ENCODE measurements at regions not wholly inside any gene's neighbourhood (a gene's known extent, or its start where the extent isn't known, plus 50 kb on each side); places are given as distances from the start of the nearest gene placed in this dataset.
A peak's percentile ranks its signal among the peaks of the same experiment; 100 is the strongest.

GRCh38 chr5:60463179-60463868 is 236.6 kb downstream of the DEPDC1B start (continued):
- no peak for TF ChIP-seq ZNF276 (CRISPR knock-in tag; IDR thresholded peaks at IDR 0.05; ENCODE audit: low read depth)
- peak; percentile 82 for TF ChIP-seq HDAC2 (CRISPR knock-in tag; IDR thresholded peaks at IDR 0.05)
- TF ChIP-seq NBN (conservative IDR thresholded peaks at IDR 0.05), result no peak
- 0 out of 2 replicates have a peak, but pooled peaks have one; percentile 27 for TF ChIP-seq NR2C2 (CRISPR knock-in tag; IDR thresholded peaks at IDR 0.05; ENCODE audit: borderline replicate concordance)
- TF ChIP-seq NFRKB (IDR thresholded peaks at IDR 0.05), result no peak
- peak; percentile 45; the same call in 1 of the 2 replicates for TF ChIP-seq SOX5 (CRISPR knock-in tag; IDR thresholded peaks at IDR 0.05; ENCODE audit: borderline replicate concordance)
- TF ChIP-seq TOPORS (CRISPR knock-in tag; IDR thresholded peaks at IDR 0.05), result no peak
- TF ChIP-seq HNF1A (IDR thresholded peaks at IDR 0.05; ENCODE audit: low read depth), result peak; percentile 69
- TF ChIP-seq HNF1A (CRISPR knock-in tag; IDR thresholded peaks at IDR 0.05; ENCODE audit: borderline replicate concordance), result peak; percentile 87
- TF ChIP-seq ZFP36L2 (CRISPR knock-in tag; IDR thresholded peaks at IDR 0.05), result no peak
- peak; percentile 80; the same call in 1 of the 2 replicates for TF ChIP-seq ZNF12 (CRISPR knock-in tag; IDR thresholded peaks at IDR 0.05)
- TF ChIP-seq ETV6 (CRISPR knock-in tag; conservative IDR thresholded peaks at IDR 0.05), result no peak
- TF ChIP-seq MYNN (CRISPR knock-in tag; IDR thresholded peaks at IDR 0.05; ENCODE audit: low read depth), result no peak
- TF ChIP-seq ZNF839 (CRISPR knock-in tag; IDR thresholded peaks at IDR 0.05; ENCODE audit: borderline replicate concordance), result no peak
- peak; percentile 50; the same call in 1 of the 2 replicates for TF ChIP-seq KAT7 (CRISPR knock-in tag; IDR thresholded peaks at IDR 0.05; ENCODE audit: borderline replicate concordance)
- TF ChIP-seq, protein P1, sequence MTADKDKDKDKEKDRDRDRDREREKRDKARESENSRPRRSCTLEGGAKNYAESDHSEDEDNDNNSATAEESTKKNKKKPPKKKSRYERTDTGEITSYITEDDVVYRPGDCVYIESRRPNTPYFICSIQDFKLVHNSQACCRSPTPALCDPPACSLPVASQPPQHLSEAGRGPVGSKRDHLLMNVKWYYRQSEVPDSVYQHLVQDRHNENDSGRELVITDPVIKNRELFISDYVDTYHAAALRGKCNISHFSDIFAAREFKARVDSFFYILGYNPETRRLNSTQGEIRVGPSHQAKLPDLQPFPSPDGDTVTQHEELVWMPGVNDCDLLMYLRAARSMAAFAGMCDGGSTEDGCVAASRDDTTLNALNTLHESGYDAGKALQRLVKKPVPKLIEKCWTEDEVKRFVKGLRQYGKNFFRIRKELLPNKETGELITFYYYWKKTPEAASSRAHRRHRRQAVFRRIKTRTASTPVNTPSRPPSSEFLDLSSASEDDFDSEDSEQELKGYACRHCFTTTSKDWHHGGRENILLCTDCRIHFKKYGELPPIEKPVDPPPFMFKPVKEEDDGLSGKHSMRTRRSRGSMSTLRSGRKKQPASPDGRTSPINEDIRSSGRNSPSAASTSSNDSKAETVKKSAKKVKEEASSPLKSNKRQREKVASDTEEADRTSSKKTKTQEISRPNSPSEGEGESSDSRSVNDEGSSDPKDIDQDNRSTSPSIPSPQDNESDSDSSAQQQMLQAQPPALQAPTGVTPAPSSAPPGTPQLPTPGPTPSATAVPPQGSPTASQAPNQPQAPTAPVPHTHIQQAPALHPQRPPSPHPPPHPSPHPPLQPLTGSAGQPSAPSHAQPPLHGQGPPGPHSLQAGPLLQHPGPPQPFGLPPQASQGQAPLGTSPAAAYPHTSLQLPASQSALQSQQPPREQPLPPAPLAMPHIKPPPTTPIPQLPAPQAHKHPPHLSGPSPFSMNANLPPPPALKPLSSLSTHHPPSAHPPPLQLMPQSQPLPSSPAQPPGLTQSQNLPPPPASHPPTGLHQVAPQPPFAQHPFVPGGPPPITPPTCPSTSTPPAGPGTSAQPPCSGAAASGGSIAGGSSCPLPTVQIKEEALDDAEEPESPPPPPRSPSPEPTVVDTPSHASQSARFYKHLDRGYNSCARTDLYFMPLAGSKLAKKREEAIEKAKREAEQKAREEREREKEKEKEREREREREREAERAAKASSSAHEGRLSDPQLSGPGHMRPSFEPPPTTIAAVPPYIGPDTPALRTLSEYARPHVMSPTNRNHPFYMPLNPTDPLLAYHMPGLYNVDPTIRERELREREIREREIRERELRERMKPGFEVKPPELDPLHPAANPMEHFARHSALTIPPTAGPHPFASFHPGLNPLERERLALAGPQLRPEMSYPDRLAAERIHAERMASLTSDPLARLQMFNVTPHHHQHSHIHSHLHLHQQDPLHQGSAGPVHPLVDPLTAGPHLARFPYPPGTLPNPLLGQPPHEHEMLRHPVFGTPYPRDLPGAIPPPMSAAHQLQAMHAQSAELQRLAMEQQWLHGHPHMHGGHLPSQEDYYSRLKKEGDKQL (CRISPR knock-in tag; IDR thresholded peaks at IDR 0.05; ENCODE audit: low read depth), result peak; percentile 68; the same call in 1 of the 2 replicates
- TF ChIP-seq LCORL (IDR thresholded peaks at IDR 0.05), result no peak
- 0 out of 2 replicates have a peak, but pooled peaks have one; percentile 53 for TF ChIP-seq LCORL (CRISPR knock-in tag; IDR thresholded peaks at IDR 0.05)
- no peak for TF ChIP-seq ZNF367 (CRISPR knock-in tag; IDR thresholded peaks at IDR 0.05; ENCODE audit: borderline replicate concordance)
- no peak for TF ChIP-seq ZNF20 (CRISPR knock-in tag; IDR thresholded peaks at IDR 0.05)
- no peak for TF ChIP-seq ZFP41 (CRISPR knock-in tag; IDR thresholded peaks at IDR 0.05; ENCODE audit: borderline replicate concordance)
